OCI-LY7 (cell line): ENCODE measurements at regions not wholly inside any gene's neighbourhood (a gene's known extent, or its start where the extent isn't known, plus 50 kb on each side); places are given as distances from the start of the nearest gene placed in this dataset.

ENCODE experiments used
- BruUV-seq: library from RNA; stranded (reverse); fragments of 400-500 nt; replicated peaks from 2 replicates; lab custom pipeline; 2021; lab: Mats Ljungman, UMichigan
- CTCF ChIA-PET: fragments of 300-600 bp; sonication (Branson Sonifier 250); formaldehyde crosslinking; loops from one replicate; lab custom pipeline; 2022; ENCODE audit warnings: antibody characterized with exemption; ENCODE audit not compliant: unreplicated experiment; lab: Charles Lee
- POLR2A ChIA-PET: fragments of 300-600 bp; sonication (Branson Sonifier 250); formaldehyde crosslinking; loops from one replicate; lab custom pipeline; 2022; ENCODE audit warnings: antibody characterized with exemption; lab: Charles Lee
- DNase-seq: peaks from one replicate; pipeline ENCODE4 v3.0.0-alpha.2; 2015; ENCODE audit warnings: low spot score
- H2AFZ ChIP-seq: fragments of 200-600 bp; sonication (generic), shearing (Covaris generic); 2 replicates; pipeline ENCODE4 v1.6.1; 2014; ENCODE audit warnings: mild to moderate bottlenecking, antibody characterized with exemption, low read length, moderate library complexity
- H3K27ac ChIP-seq: fragments of 200-600 bp; sonication (generic); 2 replicates; pipeline ENCODE4 v1.5.1; 2014; ENCODE audit warnings: mixed run types, low read depth, mild to moderate bottlenecking, moderate library complexity, low read length, inconsistent platforms; ENCODE audit not compliant: poor library complexity, severe bottlenecking
- H3K36me3 ChIP-seq: fragments of 200-600 bp; sonication (generic); 2 replicates; pipeline ENCODE4 v1.6.1; 2014; ENCODE audit warnings: mild to moderate bottlenecking, antibody characterized with exemption, low read length, moderate library complexity, mixed read lengths; ENCODE audit not compliant: insufficient read depth
- H3K4me1 ChIP-seq: fragments of 200-600 bp; sonication (generic); 2 replicates; pipeline ENCODE4 v1.5.1; 2014; ENCODE audit warnings: mild to moderate bottlenecking, low read length; ENCODE audit not compliant: insufficient read depth, poor library complexity, severe bottlenecking
- H3K4me2 ChIP-seq: fragments of 200-600 bp; sonication (generic); 2 replicates; pipeline ENCODE4 v1.6.1; 2014; ENCODE audit warnings: mild to moderate bottlenecking, low read length
- H3K4me3 ChIP-seq: fragments of 200-600 bp; sonication (generic); 2 replicates; pipeline ENCODE4 v1.5.1; 2014; ENCODE audit warnings: mild to moderate bottlenecking, low read depth, low read length; ENCODE audit not compliant: poor library complexity, severe bottlenecking
- H3K79me2 ChIP-seq: fragments of 200-600 bp; sonication (generic); 2 replicates; pipeline ENCODE4 v1.6.1; 2016; ENCODE audit warnings: low read depth, mild to moderate bottlenecking, low read length, moderate library complexity, mixed read lengths; ENCODE audit not compliant: insufficient read depth
- H3K9me2 ChIP-seq: fragments of 200-600 bp; sonication (generic); 2 replicates; pipeline ENCODE4 v1.6.1; 2016; ENCODE audit warnings: mild to moderate bottlenecking, low read length, mixed read lengths; ENCODE audit not compliant: insufficient read depth
- H3K9me3 ChIP-seq: fragments of 200-600 bp; sonication (generic); 2 replicates; pipeline ENCODE4 v1.6.1; 2014; ENCODE audit warnings: mild to moderate bottlenecking, mixed run types, low read length, mixed read lengths
- H4K20me1 ChIP-seq: fragments of 200-600 bp; sonication (generic); 2 replicates; pipeline ENCODE4 v1.6.1; 2014; ENCODE audit warnings: mild to moderate bottlenecking, antibody characterized with exemption, low read length, moderate library complexity, mixed read lengths; ENCODE audit not compliant: insufficient read depth
- EZH2phosphoT487 ChIP-seq: fragments of 200-600 bp; sonication (generic); IDR thresholded peaks from 2 replicates; pipeline ENCODE4 v1.6.1; 2018; ENCODE audit warnings: low read depth, borderline replicate concordance, mild to moderate bottlenecking, mixed run types, antibody characterized with exemption, low read length, moderate library complexity, mixed read lengths
- intact Hi-C: fragments of 100-400 bp; cut with micrococcal nuclease; formaldehyde crosslinking; loops from one replicate; pipeline ENCODE4 v1.10.0; 2022; ENCODE audit not compliant: unreplicated experiment
- TF ChIP-seq, protein P1 (sequence below): fragments of 200-600 bp; sonication (generic); conservative IDR thresholded peaks from 2 replicates; pipeline ENCODE4 v1.5.1; 2014; ENCODE audit warnings: mild to moderate bottlenecking, antibody characterized with exemption, low read length, moderate library complexity, mixed read lengths

DNA sequence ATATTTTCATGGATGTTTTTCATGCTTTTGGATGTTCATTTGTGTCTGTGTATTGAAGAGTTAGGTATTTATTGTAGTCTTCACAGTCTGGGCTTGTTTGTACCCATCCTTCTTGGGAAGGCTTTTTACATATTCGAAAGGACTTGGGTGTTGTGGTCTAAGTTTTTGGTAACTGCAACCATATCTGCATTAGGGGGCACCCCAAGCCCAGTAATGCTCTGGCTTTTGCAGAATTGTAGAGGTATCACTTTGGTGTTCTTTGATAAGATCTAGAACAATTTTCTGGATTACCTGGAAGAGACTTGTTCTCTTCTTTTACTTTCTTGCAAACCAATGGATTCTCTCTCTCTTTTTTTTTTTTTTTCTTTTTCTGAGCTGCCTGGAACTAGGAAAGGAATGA is 581.3 kb downstream of the DACH1 start:
- Histone ChIP-seq H3K9me3 (no peaks in the 10 kb centered on the region), H3K36me3 (no peaks in the 10 kb centered on the region), H3K4me1 (no peaks in the 10 kb centered on the region), H2AFZ (no peak overlapping the region), H3K9me2 (no peaks in the 10 kb centered on the region), H3K27ac (no peak overlapping the region), H3K4me3 (no peak overlapping the region), H3K4me2 (no peak overlapping the region), H4K20me1 (no peaks in the 10 kb centered on the region), H3K79me2 (no peaks in the 10 kb centered on the region)
- no peak for TF ChIP-seq EZH2phosphoT487
- TF ChIP-seq, protein P1, sequence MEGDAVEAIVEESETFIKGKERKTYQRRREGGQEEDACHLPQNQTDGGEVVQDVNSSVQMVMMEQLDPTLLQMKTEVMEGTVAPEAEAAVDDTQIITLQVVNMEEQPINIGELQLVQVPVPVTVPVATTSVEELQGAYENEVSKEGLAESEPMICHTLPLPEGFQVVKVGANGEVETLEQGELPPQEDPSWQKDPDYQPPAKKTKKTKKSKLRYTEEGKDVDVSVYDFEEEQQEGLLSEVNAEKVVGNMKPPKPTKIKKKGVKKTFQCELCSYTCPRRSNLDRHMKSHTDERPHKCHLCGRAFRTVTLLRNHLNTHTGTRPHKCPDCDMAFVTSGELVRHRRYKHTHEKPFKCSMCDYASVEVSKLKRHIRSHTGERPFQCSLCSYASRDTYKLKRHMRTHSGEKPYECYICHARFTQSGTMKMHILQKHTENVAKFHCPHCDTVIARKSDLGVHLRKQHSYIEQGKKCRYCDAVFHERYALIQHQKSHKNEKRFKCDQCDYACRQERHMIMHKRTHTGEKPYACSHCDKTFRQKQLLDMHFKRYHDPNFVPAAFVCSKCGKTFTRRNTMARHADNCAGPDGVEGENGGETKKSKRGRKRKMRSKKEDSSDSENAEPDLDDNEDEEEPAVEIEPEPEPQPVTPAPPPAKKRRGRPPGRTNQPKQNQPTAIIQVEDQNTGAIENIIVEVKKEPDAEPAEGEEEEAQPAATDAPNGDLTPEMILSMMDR: no peak; the same call in 1 of the 2 replicates
- intact Hi-C loops: no loop called here
- ChIA-PET POLR2A (interaction anchor here (0.7 kb wide), 1 partner anchor 270 kb away, joined by 4 read pairs; no protein-coding TSS in a partner anchor), CTCF (no interaction called here)
- no TSS peak for BruUV-seq
- no peak for DNase-seq

DNA sequence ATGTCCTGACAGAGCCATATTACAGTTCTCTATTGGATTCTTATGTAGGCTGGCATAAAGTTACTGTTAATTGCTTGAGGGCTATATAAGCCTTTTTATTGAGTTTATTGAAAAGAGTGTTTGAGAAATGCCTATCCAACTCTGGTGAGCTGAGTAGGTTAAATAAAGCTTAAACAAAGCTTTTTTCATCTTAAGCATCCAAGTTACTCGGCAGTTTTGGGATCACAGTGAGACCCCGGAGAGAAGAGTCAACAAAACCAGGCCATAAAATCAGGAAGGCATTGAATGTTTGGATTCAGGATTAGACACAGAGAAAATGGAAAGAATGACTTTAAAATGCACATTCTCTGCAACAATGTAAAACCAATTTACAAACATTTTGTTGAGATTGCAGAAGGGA is 588.5 kb downstream of the DACH1 start:
- Histone ChIP-seq H3K4me3 (no peak overlapping the region), H4K20me1 (no peaks in the 10 kb centered on the region), H3K9me3 (no peaks in the 10 kb centered on the region), H3K36me3 (no peaks in the 10 kb centered on the region), H3K9me2 (no peaks in the 10 kb centered on the region), H3K4me2 (no peak overlapping the region), H3K27ac (no peak overlapping the region), H3K79me2 (no peaks in the 10 kb centered on the region), H2AFZ (no peak overlapping the region), H3K4me1 (no peaks in the 10 kb centered on the region)
- no peak for DNase-seq
- ChIA-PET CTCF (no interaction called here), POLR2A (no interaction called here)
- intact Hi-C loops: no loop called here
- TF ChIP-seq, protein P1: no peak
- no TSS peak for BruUV-seq

DNA sequence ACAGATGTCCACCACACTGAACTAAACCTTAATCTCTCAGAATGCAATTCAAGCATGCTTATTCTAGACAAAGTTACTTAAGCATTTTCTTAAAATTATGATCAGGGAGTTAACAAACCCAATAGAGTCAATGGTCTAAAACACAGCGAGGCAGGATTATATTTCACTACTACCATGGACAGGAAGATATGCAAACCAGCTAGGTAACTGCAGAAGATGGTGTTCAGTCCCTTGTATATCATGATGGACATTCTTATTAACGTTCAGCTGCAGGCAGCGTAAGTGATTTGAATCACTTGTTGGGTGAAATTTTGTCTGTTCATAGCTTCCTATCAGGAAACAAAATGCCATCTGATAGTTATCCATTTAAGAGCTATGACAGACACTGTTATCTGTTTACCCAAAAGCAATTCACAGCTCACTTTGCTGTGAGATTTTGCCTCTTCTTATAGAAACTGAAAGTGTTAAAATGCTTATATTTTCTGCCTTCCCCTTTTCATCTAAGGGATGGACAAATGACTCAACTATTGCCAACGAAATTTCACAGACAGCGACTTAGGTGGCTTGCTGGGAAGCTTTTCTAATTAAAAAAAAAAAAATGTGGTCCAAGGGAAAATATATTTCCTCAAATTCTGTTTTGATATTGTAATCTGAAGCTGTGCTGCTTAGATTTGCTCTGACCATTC is 591.9 kb downstream of the DACH1 start:
- H3K4me3 ChIP-seq: no peak overlapping the region
- intact Hi-C loops: no loop called here
- ChIA-PET CTCF (no interaction called here), POLR2A (interaction anchor here (0.6 to 0.7 kb wide), 3 partner anchors 82 to 589 kb away, joined by 3 read pairs; no protein-coding TSS in a partner anchor)
- no peaks in the 10 kb centered on the region for H3K36me3 ChIP-seq
- no peak overlapping the region for H3K4me2 ChIP-seq
- TF ChIP-seq, protein P1: no peak
- no peak for TF ChIP-seq EZH2phosphoT487
- no peaks in the 10 kb centered on the region for H3K4me1 ChIP-seq
- no peaks in the 10 kb centered on the region for H4K20me1 ChIP-seq
- H3K9me3 ChIP-seq: no peaks in the 10 kb centered on the region
- H2AFZ ChIP-seq: no peak overlapping the region
- DNase-seq: no peak
- no TSS peak for BruUV-seq
- H3K79me2 ChIP-seq: no peaks in the 10 kb centered on the region
- no peak overlapping the region for H3K27ac ChIP-seq
- no peaks in the 10 kb centered on the region for H3K9me2 ChIP-seq
